AG04450 (cell line): ENCODE measurements at regions not wholly inside any gene's neighbourhood (a gene's known extent, or its start where the extent isn't known, plus 50 kb on each side); places are given as distances from the start of the nearest gene placed in this dataset.

Experiments
- CTCF ChIA-PET: fragments of 300-600, 350-600 bp; formaldehyde crosslinking; extraction: SDS; loops from one replicate; lab custom pipeline; 2022; ENCODE audit warnings: antibody characterized with exemption, inconsistent platforms; lab: Charles Lee
- POLR2A ChIA-PET: fragments of 350-600 bp; formaldehyde crosslinking; extraction: SDS; loops from one replicate; lab custom pipeline; 2021; ENCODE audit warnings: antibody characterized with exemption, inconsistent platforms; lab: Yijun Ruan, JAX
- DNase-seq: peaks from one replicate; pipeline ENCODE4 v3.0.0-alpha.2; 2011; ENCODE audit warnings: low read depth, low spot score
- H3K27ac ChIP-seq: one replicate; pipeline ENCODE4 v1.5.1; 2012; ENCODE audit warnings: low read depth, low read length, control low read depth
- H3K27me3 ChIP-seq: one replicate; pipeline ENCODE4 v1.6.0; 2012; ENCODE audit warnings: low read length; ENCODE audit not compliant: control insufficient read depth, insufficient read depth
- H3K4me3 ChIP-seq: 2 replicates; pipeline ENCODE4 v1.5.1; 2011; ENCODE audit warnings: mild to moderate bottlenecking, low read depth, low read length, control low read depth
- H3K9me3 ChIP-seq: 2 replicates; pipeline ENCODE4 v1.5.1; 2012; ENCODE audit warnings: low read length; ENCODE audit not compliant: control insufficient read depth, insufficient read depth
- TF ChIP-seq, protein P1 (sequence below): IDR thresholded peaks from 2 replicates; pipeline ENCODE4 v1.5.1; 2011; ENCODE audit warnings: low read depth, low read length, control low read depth, inconsistent platforms

- POLR2A ChIA-PET, result no interaction called here
- Histone ChIP-seq H3K4me3 (no peak overlapping the region), H3K27me3 (no peaks in the 10 kb centered on the region), H3K9me3 (no peaks in the 10 kb centered on the region), H3K27ac (no peak overlapping the region)
- CTCF ChIA-PET, result no interaction called here
- TF ChIP-seq, protein P1, sequence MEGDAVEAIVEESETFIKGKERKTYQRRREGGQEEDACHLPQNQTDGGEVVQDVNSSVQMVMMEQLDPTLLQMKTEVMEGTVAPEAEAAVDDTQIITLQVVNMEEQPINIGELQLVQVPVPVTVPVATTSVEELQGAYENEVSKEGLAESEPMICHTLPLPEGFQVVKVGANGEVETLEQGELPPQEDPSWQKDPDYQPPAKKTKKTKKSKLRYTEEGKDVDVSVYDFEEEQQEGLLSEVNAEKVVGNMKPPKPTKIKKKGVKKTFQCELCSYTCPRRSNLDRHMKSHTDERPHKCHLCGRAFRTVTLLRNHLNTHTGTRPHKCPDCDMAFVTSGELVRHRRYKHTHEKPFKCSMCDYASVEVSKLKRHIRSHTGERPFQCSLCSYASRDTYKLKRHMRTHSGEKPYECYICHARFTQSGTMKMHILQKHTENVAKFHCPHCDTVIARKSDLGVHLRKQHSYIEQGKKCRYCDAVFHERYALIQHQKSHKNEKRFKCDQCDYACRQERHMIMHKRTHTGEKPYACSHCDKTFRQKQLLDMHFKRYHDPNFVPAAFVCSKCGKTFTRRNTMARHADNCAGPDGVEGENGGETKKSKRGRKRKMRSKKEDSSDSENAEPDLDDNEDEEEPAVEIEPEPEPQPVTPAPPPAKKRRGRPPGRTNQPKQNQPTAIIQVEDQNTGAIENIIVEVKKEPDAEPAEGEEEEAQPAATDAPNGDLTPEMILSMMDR, result no peak
- DNase-seq, result no peak
These were observed 545.2 kb upstream of the CAMK1G start for GRCh38 chr1:209038316-209038715.

GRCh38 chr1:209038735-209039134 is 544.8 kb upstream of the CAMK1G start:
- H3K27ac ChIP-seq, result no peak overlapping the region
- no peak for DNase-seq
- no peaks in the 10 kb centered on the region for H3K27me3 ChIP-seq
- ChIA-PET CTCF (no interaction called here), POLR2A (no interaction called here)
- no peaks in the 10 kb centered on the region for H3K9me3 ChIP-seq
- TF ChIP-seq, protein P1, result no peak
- no peak overlapping the region for H3K4me3 ChIP-seq

- ChIA-PET POLR2A (interaction anchor here (0.7 kb wide), 1 partner anchor 807 kb away, joined by 5 read pairs; no protein-coding TSS in a partner anchor), CTCF (no interaction called here)
- no peak for DNase-seq
- no peaks in the 10 kb centered on the region for H3K9me3 ChIP-seq
- TF ChIP-seq, protein P1, result no peak
- no peaks in the 10 kb centered on the region for H3K27me3 ChIP-seq
- no peak overlapping the region for H3K4me3 ChIP-seq
- no peak overlapping the region for H3K27ac ChIP-seq
These were observed 543.2 kb upstream of the CAMK1G start for GRCh38 chr1:209040351-209040750.

GRCh38 chr1:209041927-209042326 is 541.6 kb upstream of the CAMK1G start:
- Histone ChIP-seq H3K9me3 (no peaks in the 10 kb centered on the region), H3K4me3 (no peak overlapping the region), H3K27ac (no peak overlapping the region), H3K27me3 (no peaks in the 10 kb centered on the region)
- ChIA-PET CTCF (no interaction called here), POLR2A (no interaction called here)
- no peak for DNase-seq
- TF ChIP-seq, protein P1, result no peak

DNA sequence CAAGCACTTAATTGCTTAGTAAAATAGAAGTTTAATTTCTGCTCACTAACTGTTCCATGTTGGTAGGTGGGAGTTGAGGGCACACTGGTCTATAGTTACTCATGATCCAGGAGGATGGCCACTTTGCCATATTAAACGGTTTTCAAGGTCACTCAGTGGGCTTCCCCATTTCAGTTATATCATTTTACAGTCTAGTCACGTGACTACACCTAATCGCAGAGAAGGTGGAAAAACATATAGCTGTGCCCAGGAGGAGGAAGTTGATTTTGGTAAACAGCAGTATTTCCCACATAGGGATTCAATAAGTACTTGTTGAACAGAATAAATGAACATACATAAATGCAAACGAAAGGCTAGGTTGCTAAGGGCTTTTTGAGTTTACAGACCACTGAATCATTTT is 541.1 kb upstream of the CAMK1G start:
- H3K27ac ChIP-seq, result no peak overlapping the region
- H3K9me3 ChIP-seq, result no peaks in the 10 kb centered on the region
- CTCF ChIA-PET, result no interaction called here
- DNase-seq, result no peak
- no peaks in the 10 kb centered on the region for H3K27me3 ChIP-seq
- no peak overlapping the region for H3K4me3 ChIP-seq
- POLR2A ChIA-PET, result no interaction called here
- TF ChIP-seq, protein P1, result no peak
